Left ventricle myocardium superior (tissue), 1 donor: ENCODE measurements at regions not wholly inside any gene's neighbourhood (a gene's known extent, or its start where the extent isn't known, plus 50 kb on each side); places are given as distances from the start of the nearest gene placed in this dataset.

Experiments used
- ATAC-seq: fragments of 200-7000 bp; cut with Tn5 transposase; one replicate; pipeline ENCODE4 v1.9.1; 2020; ENCODE audit warnings: mild to moderate bottlenecking, moderate library complexity
- DNase-seq: peaks from one replicate; pipeline ENCODE4 v3.0.0-alpha.2; 2020
- intact Hi-C: fragments of 100-400 bp; cut with micrococcal nuclease; formaldehyde crosslinking; loops from one replicate; pipeline ENCODE4 v1.11.0; 2022
- donor health status: DM: no; HTN: yes; CAD: no; lungs with severe emphysema.

DNA sequence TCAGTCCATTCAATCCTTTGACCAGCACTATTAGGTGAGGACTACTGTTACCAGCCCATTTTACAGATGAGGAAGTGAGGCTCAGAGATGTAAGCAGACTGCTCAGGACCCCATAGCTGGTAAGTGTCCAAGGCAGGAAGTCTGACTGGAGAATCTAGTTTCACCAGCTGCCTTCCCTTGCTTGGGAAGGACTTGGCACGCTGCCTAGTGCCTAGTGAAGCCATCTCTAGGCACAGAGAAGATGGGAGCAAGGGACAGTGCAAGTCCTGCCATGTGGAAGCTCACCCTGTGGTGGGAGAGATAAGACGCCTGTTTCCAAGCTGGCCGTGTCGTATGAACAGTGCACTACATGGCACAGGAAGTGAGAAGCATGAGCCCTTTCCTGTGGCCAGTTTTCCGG, 111.8 kb upstream of the TMC3 start:
- DNase-seq (no peak), ATAC-seq (no peak)
- intact Hi-C loops: no loop called here

DNA sequence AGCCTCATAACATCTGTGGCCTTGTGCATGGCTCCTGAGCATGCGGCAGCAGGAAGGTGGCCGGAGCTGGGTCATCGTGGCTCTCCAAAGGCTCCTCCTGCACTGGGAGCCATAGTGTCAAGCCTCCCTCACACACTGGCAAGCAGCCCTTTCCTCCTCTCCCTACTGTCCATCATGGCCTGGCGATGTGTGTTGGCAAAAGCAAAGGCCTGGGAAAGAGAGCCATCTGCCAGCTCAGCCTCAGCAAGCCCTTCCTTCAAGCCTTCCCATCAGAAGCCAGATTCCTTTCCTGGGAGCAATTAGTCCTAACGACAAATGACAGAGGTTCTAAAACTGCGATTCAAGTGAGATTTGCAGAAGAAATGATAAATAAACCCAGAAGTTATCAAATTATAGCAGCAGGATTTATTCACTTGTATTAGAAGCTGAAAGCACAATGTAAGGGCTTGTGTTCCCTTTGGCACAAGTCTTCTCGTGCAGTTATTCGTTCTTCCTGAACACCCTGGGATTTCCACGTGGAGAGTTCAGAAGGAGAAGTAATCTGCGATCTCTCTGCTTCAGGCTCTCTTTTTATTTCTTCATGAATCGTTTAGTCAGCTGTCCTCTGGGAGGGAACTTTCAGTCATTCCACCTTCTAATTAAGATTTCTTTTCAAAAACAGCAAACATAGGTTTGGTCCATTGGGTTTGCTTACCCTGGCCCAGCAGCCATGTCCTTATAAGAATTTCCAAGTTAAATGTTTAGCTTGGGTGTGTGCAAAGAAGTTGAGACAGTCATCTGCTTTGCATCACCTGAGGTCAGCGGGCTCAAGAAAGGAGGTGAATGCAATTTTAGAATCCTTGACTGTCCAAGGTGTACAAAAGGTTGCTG, 110.3 kb upstream of the TMC3 start:
- ATAC-seq (no peak), DNase-seq (no peak)
- intact Hi-C loops: no loop called here

- DNase-seq (no peak), ATAC-seq (no peak)
- intact Hi-C loops: no loop called here
Measured at GRCh38 chr15:81483496-81483895, 109.5 kb upstream of the TMC3 start.

DNA sequence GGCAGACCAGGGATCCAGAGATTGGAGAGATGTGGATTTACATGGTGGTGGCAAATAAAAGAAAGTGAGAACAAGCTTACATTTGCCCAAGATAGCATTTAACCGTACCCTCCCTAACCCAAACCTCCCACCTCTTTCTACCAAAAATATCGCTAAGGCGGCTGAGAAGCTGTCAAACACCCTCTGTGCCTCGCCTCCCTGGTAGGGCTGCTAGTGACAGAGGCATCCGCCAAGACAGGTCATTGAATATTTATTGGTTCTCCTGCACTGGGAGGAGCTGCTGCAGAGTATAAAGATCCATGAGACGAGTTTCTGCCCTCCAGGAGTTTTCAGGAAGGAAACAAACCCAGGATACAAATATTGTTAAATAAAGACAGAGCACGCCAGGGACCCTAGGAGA, 107.3 kb upstream of the TMC3 start:
- intact Hi-C loops: no loop called here
- no peak for ATAC-seq
- DNase-seq: no peak

- no peak for DNase-seq
- intact Hi-C loops: no loop called here
- peak; percentile 72 for ATAC-seq
Measured at GRCh38 chr15:81480645-81481053, 106.6 kb upstream of the TMC3 start.

- no peak for DNase-seq
- intact Hi-C loops: loop anchor here (10.0 kb wide), 1 partner anchor 566 kb away; the partner anchor contains the start of gene MEX3B
- no peak for ATAC-seq
Measured at GRCh38 chr15:81478354-81478753, 104.3 kb upstream of the TMC3 start.

GRCh38 chr15:81475926-81476325, 101.9 kb upstream of the TMC3 start:
- no peak for DNase-seq
- ATAC-seq: no peak
- intact Hi-C loops: loop anchor here (10.0 kb wide), 1 partner anchor 569 kb away; the partner anchor contains the start of gene MEX3B

DNA sequence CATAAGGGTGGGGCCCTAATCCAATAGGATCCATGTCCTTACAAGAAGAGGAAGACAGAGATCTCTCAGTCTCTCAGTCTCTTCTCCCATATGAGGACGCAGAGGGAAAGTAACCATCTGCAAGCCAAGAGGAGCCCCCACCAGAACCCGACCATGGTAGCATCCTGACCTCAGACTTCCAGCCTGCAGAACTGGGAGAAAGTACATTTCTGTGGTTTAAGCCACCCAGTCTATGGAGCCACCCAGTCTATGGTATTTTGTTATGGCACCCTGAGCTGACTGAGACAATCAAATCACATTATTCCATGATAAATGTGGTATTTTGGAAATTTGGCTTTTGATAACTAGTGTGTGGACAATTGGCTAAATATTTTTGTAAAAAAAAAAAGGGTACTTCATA, 101.5 kb upstream of the TMC3 start:
- no peak for ATAC-seq
- intact Hi-C loops: loop anchor here (10.0 kb wide), 1 partner anchor 569 kb away; the partner anchor contains the start of gene MEX3B

GRCh38 chr15:81473946-81474345, 99.9 kb upstream of the TMC3 start:
- ATAC-seq (no peak), DNase-seq (no peak)
- intact Hi-C loops: loop anchor here (10.0 kb wide), 1 partner anchor 571 kb away; the partner anchor contains the start of gene MEX3B

More for the DNA sequence above, 101.5 kb upstream of the TMC3 start:
- DNase-seq: no peak

GRCh38 chr15:81473177-81473576, 99.2 kb upstream of the TMC3 start:
- ATAC-seq (peak; percentile 33), DNase-seq (no peak)
- intact Hi-C loops: loop anchor here (10.0 kb wide), 1 partner anchor 572 kb away; the partner anchor contains the start of gene MEX3B

DNA sequence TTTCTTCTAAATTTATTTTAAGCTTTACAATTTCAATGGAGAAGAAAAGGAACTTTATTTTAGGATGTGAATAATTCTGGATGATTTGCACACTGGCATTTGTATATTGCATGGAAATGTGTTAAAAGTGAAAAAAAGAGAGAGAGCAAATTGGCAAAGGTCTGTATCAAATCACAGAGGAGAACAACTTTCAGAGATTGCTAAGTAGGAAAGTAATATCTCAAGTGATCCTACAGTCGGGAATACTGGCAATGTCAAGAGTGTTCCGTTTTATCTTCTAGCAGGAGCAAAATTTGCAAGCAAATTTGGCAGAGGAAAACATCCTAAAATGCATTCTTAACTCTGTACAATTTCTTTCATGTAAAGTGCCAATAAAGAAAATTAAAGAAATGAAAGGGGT, 97.1 kb upstream of the TMC3 start:
- DNase-seq: no peak
- no peak for ATAC-seq
- intact Hi-C loops: loop anchor here (10.0 kb wide), 1 partner anchor 574 kb away; the partner anchor contains the start of gene MEX3B

- ATAC-seq (no peak), DNase-seq (no peak)
- intact Hi-C loops: no loop called here
Measured at GRCh38 chr15:81469154-81469553, 95.1 kb upstream of the TMC3 start.

DNA sequence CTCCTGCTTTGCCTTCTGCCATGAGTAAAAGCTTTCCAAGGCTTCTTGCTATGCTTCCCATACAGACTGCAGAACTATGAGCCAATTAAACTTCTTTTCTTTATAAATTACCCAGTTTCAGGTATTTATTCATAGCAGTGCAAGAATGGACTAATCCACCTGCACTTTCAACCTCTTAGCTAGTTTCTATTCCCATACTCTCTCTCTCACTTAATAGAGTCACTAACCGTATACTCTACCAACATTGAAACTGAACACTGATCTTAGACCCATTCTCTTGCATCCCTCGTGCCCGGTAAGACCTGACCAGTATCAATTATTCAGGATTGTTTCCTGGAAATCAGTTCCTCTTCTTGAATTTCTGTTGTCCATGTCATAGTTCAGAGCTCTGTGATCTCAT, 92.7 kb upstream of the TMC3 start:
- DNase-seq (no peak), ATAC-seq (no peak)
- intact Hi-C loops: no loop called here

GRCh38 chr15:81454024-81454423, 80.0 kb upstream of the TMC3 start:
- intact Hi-C loops: no loop called here
- ATAC-seq: no peak
- DNase-seq: no peak

GRCh38 chr15:81450721-81451120, 76.7 kb upstream of the TMC3 start:
- ATAC-seq (no peak), DNase-seq (no peak)
- intact Hi-C loops: no loop called here

GRCh38 chr15:81449836-81450474, 75.9 kb upstream of the TMC3 start:
- DNase-seq: no peak
- intact Hi-C loops: no loop called here

DNA sequence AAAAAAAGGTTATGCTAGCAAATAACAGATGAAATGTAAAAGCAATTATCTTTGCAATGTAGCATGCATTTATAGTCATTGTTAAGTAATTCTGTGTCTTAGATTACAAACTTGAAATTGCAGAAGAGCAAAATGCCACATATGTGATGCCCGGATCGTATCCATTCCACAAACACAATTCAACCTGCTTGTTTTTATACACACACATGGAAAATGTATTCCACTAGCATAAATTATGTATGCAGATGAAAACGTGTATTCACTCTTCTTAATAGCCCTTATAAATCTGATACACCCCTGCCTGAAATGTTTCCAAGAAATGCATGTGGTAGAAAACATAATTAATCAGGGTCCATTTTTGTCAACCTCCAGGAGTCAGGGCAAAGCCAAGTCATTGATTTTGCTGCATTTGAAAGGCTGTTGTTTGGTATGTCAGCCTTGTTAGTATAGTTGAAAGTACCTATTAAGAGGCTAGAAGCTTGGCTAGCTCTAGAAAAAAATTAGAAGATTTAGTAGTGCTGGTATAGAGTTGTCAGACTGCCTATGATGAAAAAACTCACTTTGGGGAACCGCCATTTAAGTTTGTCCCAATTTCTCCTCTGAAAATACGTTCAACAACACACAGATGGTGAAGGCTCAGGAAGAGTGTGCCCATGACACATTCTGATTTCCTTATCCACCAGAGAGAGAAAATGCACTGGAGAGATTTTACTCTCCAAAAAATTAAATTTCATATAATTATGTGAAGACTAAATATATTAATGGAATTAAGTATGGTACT, 69.2 kb upstream of the TMC3 start:
- intact Hi-C loops: no loop called here
- ATAC-seq (no peak), DNase-seq (no peak)

More at GRCh38 chr15:81449836-81450474, 75.9 kb upstream of the TMC3 start:
- no peak for ATAC-seq

- ATAC-seq: peak; percentile 63
- intact Hi-C loops: no loop called here
Measured at GRCh38 chr15:81442454-81442853, 68.4 kb upstream of the TMC3 start.

GRCh38 chr15:81434851-81435250, 60.8 kb upstream of the TMC3 start:
- ATAC-seq (no peak), DNase-seq (no peak)
- intact Hi-C loops: no loop called here

More at GRCh38 chr15:81442454-81442853, 68.4 kb upstream of the TMC3 start:
- no peak for DNase-seq

DNA sequence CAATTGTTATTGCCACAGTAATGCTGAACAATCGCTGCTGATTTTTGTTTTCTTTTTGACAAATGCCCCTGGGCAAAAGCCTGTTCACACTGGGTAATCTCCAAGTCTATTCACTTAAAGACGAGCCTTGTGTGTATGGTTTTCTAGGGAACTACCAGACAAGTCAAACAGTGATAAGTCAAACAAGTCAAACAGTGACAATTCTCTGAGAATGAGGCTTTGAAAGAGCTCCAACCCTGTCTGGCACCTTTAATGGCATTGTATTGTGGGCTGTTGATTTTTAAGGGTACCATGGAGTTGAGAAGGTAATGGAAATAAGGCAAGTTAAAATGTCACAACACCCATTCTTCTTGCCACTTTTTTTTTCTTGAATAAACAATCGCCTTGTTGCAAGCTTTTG, 59.4 kb upstream of the TMC3 start:
- DNase-seq (no peak), ATAC-seq (no peak)
- intact Hi-C loops: no loop called here
